ENCODE measurements at regions not wholly inside any gene's neighbourhood (a gene's known extent, or its start where the extent isn't known, plus 50 kb on each side); places are given as distances from the start of the nearest gene placed in this dataset.
"Not testable (repeated sequence)": the region's sequence is repeated elsewhere in the genome, so short reads cannot be mapped to it uniquely, and the experiment has no call there.

DNA sequence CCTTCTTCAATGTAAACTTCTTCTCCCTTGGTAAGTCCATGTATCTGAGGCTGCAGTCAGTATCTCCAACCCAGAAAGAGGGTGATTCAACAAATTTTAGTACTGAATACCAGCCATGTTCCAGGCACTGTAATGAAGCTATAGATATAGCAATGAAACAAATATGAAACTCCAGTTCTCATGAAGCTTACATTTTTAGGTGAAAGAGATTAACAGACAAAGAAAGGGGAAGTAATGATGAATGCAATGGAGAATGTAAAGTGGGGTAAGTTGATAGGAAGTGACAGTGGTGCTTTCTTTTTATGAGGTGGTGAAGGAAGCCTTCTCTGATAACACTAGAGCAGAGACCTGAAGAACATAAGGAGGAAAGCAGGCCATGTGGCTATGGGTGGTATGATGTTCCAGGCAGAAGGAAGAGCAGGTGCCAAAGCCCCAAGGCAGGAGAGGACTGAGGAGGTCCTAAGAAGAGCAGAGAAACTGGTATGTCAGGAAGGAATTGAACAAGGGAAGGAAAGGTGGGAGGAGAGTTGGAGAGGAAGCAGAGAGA lies 143.6 kb downstream of the TFAP2B start:
- DNase-seq: peak; percentile 33

DNA sequence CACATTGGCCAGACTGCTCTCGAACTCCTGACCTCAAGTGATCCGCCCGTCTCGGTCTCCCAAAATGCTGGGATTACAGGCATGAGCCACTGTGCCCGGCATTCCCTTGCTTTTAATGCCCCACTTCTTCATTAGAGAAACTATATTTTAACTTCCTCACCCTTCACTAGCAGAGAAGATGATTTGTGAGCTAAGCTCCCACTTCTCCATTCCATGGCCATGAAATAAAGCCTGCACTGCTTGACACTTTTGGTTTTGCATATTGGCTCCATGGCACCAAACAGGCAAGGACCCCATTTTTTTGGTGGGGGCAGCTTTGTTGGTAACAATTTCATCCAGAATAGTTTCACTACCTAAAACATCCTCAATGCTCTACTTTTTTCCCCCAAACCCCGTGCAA lies 145.3 kb downstream of the TFAP2B start:
- DNase-seq: no peak

- no peak for DNase-seq
Measured at GRCh38 chr6:50965495-50965894, 146.8 kb downstream of the TFAP2B start.

GRCh38 chr6:50966532-50966931 lies 147.9 kb downstream of the TFAP2B start:
- no peak for DNase-seq

GRCh38 chr6:50966986-50967385 lies 148.3 kb downstream of the TFAP2B start:
- DNase-seq: no peak

DNA sequence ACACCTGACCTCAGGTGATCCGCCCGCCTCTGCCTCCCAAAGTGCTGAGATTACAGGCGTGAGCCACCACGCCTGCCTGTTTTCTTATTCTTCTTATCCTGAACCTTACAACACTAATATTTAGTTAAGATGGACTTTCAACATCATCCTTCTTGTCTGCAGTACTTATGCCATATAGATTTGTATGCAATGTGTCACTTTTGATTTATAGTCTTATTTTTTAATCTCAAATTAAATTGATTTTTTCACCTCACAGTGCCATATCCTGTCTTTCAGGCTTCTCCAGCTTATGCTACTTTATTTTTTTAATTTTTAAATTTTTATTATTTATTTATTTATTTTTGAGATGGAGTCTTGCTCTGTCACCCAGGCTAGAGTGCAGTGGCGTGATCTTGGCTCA lies 149.6 kb downstream of the TFAP2B start:
- not testable (repeated sequence) for DNase-seq

- no peak for DNase-seq
Measured at GRCh38 chr6:50970908-50971307, 152.2 kb downstream of the TFAP2B start.

GRCh38 chr6:50973464-50973863 lies 154.8 kb downstream of the TFAP2B start:
- DNase-seq: no peak

DNA sequence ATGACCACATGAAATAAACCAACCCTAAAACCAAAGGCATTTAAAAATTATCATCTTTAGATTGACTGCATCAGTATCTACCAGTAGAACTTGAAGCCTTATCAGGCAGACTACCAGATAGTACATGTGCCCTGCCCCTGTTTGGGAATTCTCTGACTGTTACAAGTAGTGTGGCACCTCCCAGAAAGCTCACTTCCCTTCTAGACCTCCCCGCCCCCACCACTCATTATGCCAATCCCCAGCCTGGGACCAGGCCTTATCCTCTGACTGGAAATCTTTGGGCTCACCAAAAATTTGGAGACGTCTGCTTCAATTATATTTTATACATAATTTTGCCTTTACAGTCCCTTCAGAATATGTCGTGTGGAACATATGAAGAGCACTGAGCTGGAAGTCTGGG lies 155.6 kb downstream of the TFAP2B start:
- no peak for DNase-seq

DNA sequence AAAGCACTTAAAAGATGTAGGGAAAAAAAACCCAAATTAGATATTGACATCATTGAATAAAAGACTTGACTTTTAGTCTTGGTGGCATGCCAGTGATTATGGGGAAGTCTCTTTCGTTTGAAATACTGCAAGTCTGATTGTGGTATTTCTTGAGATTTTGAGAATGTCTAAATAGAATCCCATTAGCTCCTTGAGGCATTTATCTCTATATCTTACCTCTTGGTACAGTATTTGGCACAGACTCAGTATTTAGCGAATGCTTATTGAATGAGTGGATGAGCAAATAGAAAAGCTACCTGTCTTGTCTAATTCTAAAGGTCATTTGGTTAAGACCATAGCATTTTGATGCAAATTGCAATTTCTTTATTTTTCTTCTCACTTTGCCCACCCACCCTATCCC lies 156.5 kb downstream of the TFAP2B start:
- no peak for DNase-seq

DNA sequence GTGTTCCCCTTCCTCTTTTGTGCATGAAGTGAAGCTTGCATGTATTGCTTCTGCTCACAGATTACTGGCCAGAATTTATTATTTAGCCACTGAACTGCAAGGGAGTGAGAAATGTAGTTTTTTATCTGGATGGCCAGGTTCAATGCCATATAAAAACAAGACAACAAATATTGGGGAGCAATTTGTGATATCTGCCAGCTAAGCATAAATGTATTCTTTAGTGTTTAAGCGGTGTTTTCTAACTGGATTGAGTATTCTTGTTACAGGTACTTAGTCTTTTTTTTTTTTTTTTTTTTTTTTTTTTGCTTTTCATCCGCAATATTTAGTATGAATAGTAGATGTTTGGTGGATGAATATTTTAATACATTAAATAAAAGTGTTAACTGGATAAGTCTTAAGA lies 158.2 kb downstream of the TFAP2B start:
- DNase-seq: no peak

DNA sequence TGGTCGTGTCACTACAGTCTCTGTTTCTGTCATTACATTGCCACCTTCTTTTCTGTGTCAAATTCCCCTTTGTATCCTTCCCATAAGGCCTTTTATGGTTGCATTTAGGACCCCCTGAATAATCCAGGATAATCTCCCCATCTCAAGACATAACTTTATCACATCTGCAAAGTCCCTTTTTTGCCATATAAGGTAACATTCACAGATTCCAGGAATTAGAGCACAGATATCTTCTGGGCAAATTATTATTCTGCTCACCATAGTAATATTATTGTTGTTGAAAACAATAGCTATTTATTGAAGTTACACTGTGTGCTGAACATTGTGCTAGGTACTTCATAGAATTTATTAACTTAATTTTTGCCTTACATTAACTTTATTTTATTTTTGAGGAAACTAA lies 159.1 kb downstream of the TFAP2B start:
- no peak for DNase-seq

GRCh38 chr6:50978380-50979170 lies 159.9 kb downstream of the TFAP2B start:
- DNase-seq: no peak

DNA sequence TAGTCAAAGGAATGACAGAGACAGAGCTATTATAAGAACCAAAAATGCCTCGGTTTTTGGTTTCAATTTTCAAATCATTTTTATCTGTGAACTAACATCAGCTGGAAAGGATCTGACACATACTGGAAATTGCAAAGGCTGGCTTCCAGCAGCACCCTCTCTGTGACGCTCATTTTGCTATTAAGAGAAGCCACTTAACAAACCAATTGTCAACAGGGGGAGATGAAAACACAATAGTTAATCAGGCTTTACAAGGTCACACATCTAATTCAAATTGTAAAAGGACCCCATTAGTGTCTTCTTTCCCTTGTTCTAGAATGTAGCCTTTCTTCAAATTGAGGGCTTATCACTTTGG lies 160.5 kb downstream of the TFAP2B start:
- DNase-seq: no peak

GRCh38 chr6:50984135-50984534 lies 165.5 kb downstream of the TFAP2B start:
- no peak for DNase-seq

DNA sequence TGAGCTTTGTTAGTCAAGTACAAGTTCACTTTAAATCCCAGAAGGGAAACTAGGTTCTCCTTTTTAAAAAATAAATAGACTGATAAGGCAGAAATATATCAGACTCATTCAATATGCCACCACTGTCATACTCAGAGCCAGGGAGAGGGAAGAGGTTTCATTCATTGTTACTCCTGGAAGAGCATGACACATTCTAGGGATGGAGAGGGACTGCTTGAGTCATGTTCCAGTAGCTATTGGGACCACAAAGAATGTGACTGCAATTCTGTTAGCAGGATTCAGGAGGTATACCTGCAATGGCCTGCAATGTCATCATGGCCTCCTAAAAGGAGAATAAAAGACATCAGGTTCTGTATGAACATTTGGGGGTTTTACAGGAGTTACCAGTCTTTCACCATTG lies 167.6 kb downstream of the TFAP2B start:
- DNase-seq: no peak

DNA sequence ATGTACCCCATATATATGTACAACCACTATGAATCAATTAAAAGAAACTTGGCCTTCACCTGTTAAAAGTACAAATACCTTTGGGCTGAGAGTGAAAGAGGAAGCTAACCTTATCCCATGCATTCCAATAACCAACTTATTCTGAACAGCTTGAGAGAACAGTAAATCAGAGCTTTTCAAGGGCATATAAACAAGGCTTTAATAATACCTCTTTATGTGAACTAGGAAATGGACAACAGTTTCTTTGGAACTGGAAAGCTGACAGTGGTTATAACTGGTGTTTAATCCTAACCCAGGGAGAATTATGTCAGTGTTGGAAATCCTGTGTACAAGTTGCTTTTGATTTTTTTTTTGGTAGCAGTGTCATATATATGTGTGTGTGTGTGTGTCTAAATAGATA lies 170.5 kb downstream of the TFAP2B start:
- no peak for DNase-seq

DNA sequence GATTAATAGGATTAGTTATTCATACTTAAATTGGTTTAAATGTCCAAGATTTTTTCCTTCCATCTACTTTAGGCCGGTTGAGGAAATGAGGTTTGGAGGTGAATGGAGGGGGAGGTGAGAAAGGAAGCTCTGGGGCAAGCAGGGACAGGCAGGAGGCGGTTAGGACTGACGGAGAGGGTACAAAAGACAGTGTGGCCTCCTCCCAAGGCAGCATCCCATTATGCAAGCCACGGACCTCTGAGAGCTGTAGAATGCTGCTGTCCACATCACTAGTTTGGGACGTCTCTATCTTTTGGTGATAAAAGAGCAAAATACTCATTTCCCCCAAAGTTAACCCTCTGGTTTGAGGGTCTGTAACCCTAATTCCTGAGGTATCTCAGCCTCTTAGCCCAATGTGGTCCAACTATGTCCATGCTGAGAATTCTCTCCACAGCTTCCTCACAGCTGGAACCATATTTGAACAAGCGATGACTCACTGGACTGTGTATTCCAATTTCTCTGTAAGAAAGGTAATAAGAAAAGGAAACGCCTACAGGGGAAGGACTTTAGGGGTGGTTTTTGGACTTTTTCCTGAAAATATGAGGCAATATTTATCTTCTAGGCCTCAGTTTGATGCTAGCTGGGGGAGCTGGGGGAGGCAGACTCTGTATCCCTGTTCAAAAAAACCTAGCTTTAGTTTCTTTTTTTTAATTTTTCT lies 172.2 kb downstream of the TFAP2B start:
- DNase-seq: no peak

DNA sequence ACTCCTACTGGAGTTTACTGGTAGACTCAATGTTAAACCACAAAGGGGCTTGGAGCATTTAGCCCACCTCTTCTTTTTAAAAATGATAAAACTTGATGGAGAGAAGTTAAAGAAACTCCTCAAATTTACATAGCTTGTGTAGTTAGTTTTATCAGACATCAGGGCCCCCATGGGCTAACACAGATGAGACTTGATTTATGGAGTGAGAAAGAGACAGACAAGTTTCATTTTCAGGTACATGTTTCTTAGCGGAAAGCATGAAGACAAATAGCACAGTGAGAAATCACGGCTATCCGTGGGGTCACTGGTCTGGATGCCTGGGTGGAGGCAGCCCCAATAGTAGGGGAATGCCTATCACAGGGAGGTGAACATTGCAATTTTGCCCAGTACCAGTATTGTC lies 173.6 kb downstream of the TFAP2B start:
- DNase-seq: no peak

DNA sequence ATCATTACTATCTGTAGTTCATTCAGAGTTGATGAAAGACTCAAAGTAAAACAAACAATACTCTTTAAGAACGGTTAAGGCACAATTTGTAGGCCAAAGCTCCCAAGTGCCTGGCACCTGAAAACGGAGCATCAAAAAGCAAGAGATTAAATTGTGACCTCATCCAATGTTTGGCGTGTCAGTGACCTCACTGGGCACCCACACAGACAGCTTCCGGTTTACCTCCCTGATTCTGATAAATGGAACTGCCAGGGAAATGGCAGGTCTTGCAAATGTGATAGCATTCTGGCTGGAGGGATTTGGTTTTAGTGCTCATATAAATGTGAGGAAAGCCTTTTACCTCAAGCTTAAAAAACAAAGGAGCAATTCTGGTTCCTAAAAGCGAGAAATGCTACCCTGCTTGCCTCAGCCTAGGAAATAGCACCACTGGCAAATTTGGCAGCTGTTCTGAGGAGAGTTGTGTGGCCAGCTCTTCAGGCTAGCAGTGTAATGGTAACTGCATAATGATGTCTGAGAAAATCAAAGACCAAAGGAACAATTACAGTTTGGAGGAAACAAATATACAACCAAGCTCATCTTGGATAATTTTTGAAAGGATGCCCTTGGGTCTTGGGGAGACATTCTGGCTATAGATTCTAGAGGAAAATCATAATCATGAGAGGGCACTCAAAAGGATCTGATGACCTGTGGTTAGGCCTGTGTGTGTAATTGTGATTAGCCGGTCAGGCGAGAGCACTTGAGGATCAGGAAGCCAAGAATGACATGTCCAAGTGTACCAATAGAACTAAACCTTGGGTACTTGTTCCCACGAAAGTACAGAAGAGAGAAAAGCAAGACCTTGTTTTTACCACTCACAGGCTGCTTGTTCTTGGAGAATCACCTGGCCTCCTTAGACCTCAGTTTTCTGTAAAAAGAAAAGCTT lies 174.3 kb downstream of the TFAP2B start:
- DNase-seq: no peak

DNA sequence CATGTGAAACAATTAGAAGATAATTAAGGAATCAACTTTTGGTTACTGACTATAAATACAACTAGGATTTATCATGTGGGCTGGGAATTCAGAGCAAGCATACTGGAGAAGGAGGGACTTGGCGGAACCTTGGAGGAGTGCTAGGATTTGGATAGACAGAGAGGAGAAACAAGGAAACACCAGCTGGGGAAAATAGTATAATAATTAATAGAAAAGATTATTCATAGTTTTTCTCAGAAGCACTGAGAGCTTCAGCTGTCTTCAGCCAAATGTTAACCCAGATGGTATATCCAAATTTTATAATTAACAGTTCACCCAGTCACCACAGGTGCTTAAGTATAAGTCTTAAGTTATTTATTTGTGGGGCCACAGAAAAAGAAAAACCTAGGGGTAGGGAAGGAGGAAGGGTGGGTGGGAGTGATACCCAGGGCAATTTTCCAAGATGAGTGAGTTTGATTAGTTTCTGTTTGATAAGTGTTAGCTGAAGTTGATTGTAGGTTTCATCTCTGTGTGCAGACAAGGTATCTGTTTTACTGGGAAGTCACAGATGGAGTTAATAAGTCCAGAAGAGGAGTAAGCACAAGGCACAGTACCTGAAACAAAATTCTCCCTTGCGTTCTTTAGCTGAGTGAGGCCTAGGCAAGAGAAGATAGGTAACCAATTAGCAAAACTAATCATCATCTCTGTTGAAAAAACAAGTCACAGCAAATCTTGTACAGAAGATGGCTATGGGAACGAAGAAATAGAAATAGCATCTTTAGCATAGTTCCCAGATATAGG lies 175.5 kb downstream of the TFAP2B start:
- DNase-seq: no peak

DNA sequence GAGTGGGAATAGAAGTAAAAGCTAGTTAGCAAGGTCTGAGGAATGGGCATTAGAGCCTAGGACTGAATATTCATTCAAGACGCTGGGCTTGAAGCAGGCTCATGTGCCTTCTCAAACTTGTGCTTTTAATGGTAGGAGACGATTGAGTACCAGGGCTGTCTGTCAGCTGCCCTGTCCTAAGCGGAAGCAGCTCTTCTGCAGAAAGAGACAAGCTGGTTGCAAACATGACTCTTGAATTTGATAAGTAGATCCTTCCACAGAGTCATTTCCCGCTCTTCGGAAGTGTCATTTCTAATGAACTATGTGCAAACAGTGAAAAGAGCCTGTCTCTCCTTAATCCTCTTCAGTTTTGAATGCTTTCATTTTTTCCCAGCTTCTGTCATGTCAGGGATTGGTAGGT lies 176.4 kb downstream of the TFAP2B start:
- DNase-seq: no peak

- no peak for DNase-seq
Measured at GRCh38 chr6:50998905-50999304, 180.2 kb downstream of the TFAP2B start.

Measured in GF-D8 (cell line).